ENCODE measurements at regions not wholly inside any gene's neighbourhood (a gene's known extent, or its start where the extent isn't known, plus 50 kb on each side); places are given as distances from the start of the nearest gene placed in this dataset.

- no peak for TF ChIP-seq EZH2 (IDR thresholded peaks at IDR 0.05; ENCODE audit: insufficient read depth, poor library complexity, severe bottlenecking)
- no peak for TF ChIP-seq EZH2phosphoT487 (IDR thresholded peaks at IDR 0.05; ENCODE audit: insufficient read depth, low read depth)
Measured at GRCh38 chr7:18226598-18226997, 199.0 kb upstream of the PRPS1L1 start.
